Stimulated activated CD8-positive, alpha-beta memory T cell treated with anti-CD3 and anti-CD28 coated beads, Interleukin-2, amount 100 ng/mL, for 1 hour (primary cell): ENCODE measurements at regions not wholly inside any gene's neighbourhood (a gene's known extent, or its start where the extent isn't known, plus 50 kb on each side); places are given as distances from the start of the nearest gene placed in this dataset.

Experiments used
- DNase-seq, 2 donors: peaks; one replicate each; pipeline ENCODE4 v3.0.0-alpha.2; 2020; ENCODE audit warnings: low read depth in 2 of 2

GRCh38 chr22:26732284-26732683 is 74.9 kb downstream of the MIAT start:
- DNase-seq: no peak

DNA sequence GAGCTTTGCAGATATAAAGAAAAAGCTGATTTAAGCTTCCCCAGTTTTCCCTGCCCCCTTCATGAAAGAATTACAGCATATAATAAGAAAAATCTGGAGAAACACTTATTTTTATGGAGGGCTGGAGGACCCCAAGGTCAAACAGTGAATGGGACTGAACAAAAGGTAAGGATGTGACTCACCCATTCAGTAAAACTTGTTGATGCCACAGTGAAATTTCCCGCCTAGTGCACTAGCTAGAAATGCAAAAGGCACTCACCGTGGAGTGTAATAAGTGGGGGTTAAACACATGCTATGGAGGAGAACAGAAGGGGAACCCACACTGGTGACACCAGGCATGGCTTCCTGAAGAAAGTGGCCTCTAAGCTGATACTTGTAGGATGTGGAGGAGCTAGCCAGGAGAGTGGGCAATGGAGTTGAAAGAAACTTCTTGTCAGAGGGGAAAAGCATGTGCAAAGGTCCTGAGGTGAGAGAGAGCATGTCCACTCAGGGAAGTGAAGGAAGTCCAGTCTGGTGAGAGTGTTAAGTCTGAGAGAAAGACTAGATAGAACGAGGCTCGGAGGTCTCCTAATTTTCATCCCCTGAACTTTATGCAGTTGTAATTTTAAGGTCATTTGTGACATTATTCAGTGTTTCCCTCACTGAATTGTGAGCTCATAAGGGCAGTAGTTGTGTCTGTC is 77.1 kb downstream of the MIAT start:
- DNase-seq: no peak

GRCh38 chr22:26735019-26735409 is 77.6 kb downstream of the MIAT start:
- no peak for DNase-seq

- DNase-seq: no peak
Measured at GRCh38 chr22:26737262-26737661, 79.9 kb downstream of the MIAT start.

DNA sequence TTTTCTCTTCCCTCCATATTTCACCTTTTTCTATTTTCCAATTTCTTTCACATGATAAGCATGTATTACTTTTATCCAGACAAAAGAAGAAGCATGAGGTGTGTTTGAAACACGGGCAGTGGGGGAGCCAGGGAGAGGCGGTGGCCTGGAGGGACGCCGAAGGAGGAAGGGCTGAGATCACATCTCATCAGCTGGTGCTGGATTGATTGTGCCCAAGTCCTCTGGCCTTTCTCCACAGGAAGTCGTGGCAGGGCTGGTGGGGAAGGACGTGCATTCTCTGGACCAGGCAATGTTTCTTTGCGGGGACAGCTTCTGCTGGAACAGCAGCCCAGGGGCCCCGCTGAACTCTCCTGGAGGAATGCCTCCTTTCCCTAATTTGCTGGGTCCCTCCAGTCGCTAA is 82.9 kb downstream of the MIAT start:
- no peak for DNase-seq

DNA sequence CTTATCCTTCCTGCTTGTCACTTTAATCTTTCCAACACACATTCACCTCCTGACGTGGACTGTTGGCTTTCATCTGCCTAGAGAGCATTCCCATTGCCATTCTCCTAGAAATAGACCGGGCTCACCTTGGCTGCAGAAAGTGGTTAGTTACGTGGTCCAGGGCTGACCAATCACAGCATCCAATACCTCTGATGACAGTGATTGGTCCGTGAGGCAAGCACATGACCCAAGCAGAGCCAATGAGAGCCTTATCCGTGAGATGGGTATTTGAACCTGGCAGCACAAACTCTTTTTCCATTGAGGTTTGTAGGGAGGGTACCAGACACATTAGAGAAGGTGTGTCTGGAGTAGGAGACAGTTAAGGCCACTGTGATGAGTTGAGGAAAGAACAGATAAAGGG is 85.8 kb downstream of the MIAT start:
- DNase-seq: no peak

- DNase-seq: no peak
Measured at GRCh38 chr22:26744892-26745808, 87.8 kb downstream of the MIAT start.

DNA sequence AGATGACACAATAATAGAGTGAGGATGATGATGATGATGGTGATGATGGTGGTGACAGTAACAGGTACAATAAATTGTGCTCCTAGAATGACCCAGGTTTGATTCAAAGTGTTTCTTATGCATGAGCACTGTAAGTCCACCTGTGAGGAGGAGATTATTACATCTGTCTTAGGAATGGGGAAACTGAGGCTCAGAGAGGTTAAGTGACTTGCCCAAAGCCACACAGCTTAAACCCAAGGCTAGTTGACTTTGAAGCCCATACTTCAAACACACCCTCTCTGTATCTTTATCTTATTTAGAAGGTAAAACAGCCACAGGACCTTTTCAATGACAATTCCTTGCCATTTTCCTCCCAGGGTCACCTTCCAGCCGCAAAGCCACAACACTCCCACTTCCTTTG is 88.9 kb downstream of the MIAT start:
- DNase-seq: no peak

- DNase-seq: no peak
Measured at GRCh38 chr22:26748845-26749244, 91.5 kb downstream of the MIAT start.

DNA sequence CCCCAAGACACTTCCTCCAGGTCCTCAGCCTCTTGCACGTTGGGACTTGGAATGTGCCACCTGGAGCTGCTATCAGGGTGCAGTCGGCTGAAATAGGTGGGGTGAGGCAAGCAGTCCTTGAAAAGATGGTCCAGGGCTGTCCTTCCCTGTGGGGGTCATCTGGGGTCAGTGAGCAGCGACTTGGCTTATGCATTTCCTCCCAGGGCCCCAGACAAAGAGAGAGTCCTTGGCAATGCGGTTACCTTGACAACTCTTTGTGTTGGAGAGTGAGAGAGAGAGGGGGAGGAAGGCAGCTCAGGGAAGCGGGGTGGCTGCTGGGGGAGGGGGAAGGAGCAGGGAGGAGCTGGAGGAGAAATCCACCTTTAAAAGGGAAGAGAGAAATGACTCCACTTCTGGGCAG is 93.8 kb downstream of the MIAT start:
- no peak for DNase-seq

DNA sequence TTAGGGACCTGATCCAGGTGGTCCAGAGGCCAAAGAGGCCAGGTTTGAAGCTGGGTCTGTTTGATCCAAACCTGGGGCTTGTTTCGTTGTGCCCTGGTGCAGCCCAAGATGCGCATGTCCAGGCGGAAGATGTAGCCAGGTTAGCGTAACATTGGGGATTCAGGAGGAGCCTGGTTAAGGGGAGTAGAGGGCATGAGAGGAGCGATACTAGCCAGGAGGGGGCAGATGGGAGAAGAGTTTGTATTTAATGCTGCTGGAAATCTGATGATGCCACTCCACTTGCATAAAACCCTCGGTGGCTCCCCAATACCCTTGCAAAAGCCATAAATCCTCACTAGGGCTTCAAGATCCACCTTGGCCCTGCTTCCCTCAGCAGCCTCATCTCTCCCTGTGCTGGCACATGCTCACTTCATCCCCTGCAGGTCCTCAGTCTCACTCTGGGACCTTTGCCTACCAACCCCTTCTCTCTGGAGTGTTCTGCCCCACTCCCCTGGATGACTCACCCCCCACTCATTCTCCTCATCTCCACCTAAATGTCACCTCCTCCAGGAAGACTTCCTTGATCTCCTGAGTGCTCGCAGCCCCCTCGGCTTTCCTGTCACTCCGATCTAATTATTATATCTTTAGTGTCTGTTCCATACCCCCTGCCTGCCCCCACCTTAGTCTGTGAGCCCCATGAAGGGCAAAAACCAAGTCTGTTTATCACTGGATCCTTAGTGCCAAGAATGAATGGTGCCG is 95.9 kb downstream of the MIAT start:
- DNase-seq: no peak

DNA sequence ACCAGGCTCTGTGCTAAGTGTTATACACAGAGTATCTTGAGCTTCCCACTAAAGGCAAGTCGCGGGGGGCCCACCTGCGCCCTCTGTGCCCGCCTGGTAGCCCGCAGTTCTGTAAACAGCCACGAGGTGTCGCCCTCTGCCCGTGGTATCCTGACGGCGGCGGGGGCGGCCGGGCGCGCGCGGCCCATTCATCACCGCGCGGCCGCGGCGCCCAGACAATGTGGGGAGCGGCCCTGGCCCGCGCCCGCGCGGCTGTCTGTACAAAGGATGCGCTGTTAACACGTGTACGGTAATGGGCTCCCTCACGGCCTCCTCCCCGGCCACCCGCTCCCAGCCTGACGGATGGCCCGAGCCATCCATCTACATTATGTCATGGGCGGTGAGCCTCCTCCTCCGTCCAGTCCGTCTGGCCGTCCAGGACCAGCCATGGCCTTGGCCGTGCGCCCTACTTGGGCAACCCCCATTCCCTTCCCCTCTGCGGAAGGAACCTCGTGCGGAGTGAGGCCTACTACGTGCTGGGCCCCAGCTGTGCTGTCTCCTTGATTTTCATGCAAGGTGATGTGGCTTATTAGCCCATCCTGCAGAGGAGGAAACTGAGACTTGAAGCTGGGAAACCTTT is 99.4 kb downstream of the MIAT start:
- no peak for DNase-seq

DNA sequence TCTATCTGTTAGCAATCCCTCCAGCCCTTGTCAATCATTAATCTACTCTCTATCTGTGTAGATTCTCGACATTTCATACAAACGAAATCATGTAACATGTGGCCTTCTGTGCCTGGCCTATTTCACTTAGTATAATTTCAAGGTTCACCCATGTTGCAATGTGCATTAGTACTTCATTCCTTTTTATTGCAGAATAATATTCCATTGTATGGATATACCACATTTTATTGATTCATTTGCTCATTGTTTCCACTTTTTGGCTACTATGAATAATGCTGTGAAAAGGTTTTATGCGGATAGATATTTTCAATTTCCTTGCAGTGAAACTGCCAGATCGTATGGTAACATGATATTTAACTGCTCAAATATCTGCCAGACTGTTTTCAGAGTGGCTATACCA is 100.1 kb downstream of the MIAT start:
- no peak for DNase-seq

DNA sequence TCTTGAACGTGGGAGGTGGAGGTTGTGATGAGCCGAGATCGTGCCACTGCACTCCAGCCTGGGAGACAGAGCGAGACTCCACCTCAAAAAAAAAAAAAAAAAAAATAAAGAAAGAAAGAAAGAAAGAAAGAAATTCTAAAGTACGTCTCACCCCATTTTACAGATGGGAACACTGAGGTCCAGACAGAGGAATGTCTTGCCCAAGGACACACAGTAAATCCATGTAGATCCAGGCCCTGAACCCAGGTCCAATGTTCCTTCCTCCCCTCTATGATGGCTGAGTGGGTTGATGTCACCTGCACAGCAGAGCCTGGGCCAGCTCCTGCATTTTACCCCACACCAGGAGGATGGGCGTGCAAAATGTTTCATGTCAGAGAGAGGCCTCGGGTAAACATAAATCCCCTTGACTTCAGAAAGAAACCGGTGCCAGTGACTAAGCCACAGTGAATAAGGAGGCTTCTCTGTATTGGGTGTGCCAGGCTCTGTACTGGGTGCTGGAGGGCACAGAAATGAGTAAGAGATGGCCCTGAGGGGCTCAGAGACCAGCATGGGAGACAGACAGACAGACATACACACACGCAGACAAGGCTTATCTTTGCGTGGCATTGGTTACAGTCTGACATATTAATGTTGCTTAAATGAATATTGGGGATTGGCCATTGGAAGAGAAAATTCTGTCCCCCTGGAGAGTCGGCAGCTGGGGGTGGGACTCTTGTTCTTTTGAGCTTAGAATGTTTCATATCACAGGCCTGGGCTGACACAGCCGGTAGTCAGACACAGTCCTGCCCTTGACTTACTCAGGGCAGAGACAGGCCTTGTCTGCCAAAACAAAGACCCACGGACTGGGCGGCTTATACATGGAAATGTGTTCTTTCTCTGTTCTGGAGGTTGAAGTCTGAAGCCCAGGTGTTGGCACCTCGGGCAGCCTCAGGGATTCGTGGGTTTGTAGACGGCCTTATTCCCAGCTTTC is 105.4 kb downstream of the MIAT start:
- no peak for DNase-seq

GRCh38 chr22:26763633-26764361 is 106.4 kb downstream of the MIAT start:
- no peak for DNase-seq

GRCh38 chr22:26766510-26767350 is 109.3 kb downstream of the MIAT start:
- DNase-seq: no peak

DNA sequence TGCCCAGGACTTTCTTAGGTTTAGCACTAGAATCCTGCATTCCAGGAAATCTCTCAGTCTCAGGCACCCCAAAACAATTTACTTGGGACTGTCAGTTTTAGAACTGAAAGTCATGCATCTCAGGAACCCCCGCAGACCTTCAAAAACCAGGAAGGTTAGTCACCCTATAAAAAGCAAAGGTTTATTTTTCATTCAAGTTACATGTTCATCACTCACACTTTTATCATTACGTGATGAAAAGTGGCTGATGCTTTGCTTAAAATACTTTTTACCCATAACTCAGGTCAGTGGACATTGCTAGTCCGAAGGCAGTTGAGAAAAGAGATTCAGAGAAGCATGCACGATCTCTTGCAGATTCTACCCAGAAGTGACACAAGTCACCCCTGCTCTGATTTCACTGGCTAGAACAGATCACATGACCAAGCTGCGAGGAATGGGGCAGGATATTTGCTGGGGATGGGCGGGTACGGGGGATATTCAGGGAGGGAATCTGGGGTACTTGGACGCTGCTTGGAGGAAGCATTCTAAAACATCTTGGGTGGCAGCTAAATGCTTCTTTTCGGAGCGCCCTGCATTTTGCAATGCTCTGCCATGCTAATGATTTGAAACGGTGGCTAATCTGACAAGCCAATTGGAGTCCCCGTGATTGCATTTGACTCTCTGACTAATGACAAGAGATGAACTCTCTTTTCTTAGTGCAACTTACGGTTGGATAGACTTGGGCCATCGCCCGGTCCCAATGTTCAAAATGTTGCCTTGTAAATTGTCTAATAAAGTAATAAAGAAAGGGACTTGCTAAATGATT is 110.2 kb downstream of the MIAT start:
- no peak for DNase-seq

DNA sequence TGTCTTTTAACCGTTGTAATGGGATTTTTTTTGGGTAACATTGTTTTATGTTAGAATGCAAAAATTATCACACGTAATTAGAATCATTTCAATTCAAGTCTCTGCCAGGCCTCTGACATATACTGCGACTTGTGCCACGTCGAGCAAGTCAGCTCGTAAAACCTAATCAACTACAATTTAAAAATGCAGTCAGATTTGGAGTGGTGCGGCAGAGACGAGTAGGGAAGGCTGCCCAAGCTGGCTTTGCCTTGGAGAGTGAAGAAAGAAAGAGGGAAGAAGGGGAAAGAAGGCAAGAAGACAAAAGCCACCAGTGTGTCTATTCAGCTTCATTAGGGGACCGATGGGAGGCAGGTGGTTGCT is 110.7 kb downstream of the MIAT start:
- no peak for DNase-seq

- no peak for DNase-seq
Measured at GRCh38 chr22:26768952-26769351, 111.6 kb downstream of the MIAT start.
